ENCODE measurements at regions not wholly inside any gene's neighbourhood (a gene's known extent, or its start where the extent isn't known, plus 50 kb on each side); places are given as distances from the start of the nearest gene placed in this dataset.
"Not testable (repeated sequence)": the region's sequence is repeated elsewhere in the genome, so short reads cannot be mapped to it uniquely, and the experiment has no call there.

- not testable (repeated sequence) for DNase-seq
Observed at GRCh38 chr9:39567396-39567795, 211.9 kb downstream of the SPATA31A1 start.

- DNase-seq: not testable (repeated sequence)
Observed at GRCh38 chr9:39568900-39569299, 213.4 kb downstream of the SPATA31A1 start.

DNA sequence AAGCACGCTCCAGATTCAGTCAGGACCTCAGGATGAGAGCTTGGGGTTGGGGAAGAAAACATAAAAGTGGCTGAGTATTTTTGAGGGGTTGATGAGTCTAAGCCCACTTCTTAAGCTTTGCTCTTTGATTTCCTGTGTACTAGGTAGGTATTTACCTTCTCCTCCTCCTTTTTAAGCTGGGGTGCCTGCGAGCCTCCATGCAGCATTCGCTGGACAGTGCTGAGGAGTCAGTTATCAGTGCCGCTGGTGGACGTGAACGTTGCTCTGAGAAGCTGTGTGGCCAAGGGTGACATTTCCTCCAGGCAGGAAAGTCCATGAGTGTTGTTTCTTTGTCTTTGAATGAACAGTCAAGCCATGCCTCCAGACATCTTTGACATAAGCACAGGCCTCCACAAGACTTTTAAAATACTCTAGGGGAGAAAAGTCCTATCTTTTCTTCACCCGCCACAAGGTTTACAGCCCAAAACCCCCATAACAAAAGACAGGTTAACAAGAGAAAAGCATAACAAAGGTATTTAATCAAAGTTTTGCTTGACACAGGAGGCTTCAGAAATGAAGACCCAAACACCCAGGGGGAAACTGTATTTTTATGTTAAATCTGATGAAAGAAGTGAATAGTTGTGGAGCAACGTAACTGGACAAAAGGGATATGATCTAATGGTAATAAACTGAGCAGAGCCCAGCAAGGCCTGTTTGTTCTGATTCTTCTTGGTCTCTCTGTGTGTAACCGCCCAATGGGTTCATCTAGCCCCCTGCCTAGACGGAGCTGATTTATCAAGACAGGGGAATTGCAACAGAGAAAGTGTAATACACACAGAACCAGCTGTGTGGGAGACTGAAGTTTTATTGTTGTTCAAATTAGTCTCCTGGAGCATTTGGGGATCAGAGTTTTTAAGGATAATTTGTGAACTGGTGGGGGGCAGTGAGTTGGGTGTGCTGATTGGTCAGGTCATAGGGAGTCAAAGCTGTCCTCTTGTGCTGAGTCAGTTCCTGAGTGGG is 217.9 kb downstream of the SPATA31A1 start:
- DNase-seq: not testable (repeated sequence)

- DNase-seq: not testable (repeated sequence)
Observed at GRCh38 chr9:39579000-39579399, 223.5 kb downstream of the SPATA31A1 start.

GRCh38 chr9:39581296-39581695 is 225.8 kb downstream of the SPATA31A1 start:
- not testable (repeated sequence) for DNase-seq

GRCh38 chr9:39582677-39583412 is 227.4 kb downstream of the SPATA31A1 start:
- DNase-seq: peak in 1 of 2 donors; percentile 1

DNA sequence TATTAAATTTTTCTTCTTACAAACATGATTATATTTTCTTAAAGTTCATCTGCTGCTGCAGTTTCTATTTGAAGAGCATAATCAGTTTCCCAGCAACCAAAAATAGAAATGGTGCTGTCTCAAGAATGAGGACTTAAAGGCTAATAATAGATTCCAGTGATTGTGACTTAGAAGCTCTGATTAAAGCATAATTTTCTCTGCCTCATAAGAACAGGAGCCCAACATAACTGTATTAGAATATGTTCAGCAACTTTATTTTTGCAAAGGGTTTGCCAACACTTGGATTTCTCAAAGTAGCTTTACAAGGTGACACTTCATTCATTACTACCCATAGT is 227.9 kb downstream of the SPATA31A1 start:
- DNase-seq: not testable (repeated sequence)

DNA sequence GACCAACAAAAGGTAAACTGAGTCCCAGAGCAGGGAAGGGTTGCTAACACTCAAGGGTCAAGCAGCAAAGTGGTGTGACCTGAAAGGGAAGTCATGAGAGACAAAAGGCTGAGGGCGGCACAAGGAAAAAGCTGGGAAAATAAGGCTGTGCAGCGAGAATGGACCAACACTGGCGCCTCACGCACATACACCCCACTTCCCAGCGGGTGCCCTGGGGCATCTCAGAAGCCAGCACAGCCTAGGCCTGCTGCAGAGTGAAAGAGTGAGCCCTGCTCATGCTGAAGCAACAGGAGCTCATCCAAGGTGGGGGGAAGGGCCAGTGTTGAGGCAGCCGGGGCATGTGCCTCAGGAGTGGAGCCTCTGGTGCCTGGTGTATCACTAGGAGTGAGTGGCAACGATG is 229.8 kb downstream of the SPATA31A1 start:
- DNase-seq: not testable (repeated sequence)

DNA sequence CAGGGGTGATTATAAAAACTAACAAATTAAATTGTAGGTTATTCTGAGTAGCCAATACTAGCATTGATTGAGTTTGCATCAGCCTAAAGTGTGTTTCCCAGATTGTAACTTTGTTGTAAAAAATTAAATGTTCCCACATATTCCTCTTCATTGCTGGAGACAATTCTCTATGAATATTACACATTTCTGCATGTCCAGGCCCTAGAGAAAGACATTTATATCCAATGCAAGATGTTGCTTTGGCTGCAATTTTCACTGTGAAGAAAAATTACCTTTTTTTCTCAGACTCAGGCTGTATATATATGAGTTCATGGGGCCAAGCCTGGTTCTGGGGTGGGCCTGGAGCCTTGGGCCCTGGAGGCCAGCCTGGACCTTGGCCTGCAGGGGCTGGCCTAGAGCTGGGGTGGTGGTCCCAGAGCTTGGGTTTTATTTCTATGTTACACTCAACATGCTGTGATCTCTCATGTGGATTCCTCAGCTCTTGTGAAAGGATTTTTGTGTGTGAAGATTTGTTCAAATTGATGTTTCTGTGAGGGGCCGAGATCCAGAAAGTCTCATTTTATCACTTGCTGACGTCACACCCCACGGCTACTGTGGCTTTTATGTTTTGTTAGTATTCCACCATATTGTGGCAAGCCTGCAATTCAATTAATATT is 232.5 kb downstream of the SPATA31A1 start:
- DNase-seq: no peak

- peak in 1 of 2 donors; percentile 1 for DNase-seq
Observed at GRCh38 chr9:39588500-39589137, 233.2 kb downstream of the SPATA31A1 start.

DNA sequence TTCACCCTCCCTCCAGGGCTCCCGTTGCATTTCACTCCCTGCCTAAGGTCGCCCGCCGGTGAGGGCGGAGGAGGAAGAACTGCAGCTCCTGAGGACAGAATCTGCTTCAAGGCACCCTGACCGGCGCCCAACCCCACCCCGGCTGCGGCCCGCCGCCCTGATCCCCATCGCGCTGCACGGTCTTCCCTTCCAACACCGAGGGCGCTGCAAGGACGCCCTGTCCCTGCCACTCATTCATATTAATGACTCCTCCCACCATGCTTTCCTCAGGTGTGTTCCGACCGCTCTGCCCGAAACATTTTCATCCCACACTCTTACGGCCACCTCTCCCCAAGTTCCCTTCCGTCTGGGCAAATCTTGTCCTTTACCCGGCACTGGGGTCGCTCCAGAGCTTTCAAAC is 248.6 kb downstream of the SPATA31A1 start:
- DNase-seq: not testable (repeated sequence)

DNA sequence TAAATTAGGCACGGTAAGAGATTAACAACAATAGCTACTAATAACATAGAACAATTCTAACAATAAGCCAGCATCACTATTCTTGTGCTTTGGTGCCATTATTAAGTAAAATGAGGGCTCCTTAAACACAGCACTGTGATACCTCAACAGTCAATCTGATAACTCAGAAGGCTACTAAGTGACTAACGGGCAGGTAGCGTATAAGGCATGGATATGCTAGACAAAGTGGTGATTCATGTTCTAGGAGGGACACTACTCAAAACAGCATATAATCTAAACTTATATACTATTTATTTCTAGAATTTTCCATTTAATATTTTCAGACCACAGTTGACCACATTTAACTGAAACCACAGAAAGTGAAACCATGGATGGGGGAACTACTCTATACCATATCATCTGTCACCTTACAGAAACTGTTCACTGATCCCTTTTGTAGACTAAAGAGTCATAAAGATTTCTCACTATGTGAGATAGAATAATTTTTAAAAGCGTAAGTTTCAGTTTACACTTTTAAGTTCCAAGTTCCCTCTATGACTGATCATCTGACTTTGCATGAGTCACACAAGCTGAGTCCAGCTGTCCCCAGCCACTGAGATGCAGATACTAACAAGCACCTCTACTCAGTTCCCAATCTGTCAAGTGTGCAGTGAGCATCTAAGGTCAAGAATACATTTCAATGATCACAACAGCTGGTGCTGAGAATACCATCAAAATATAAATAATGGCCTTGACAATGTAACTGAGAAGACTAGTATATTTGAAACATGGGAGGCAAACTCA is 256.2 kb downstream of the SPATA31A1 start:
- DNase-seq: not testable (repeated sequence)

GRCh38 chr9:39616480-39616879 is 261.0 kb downstream of the SPATA31A1 start:
- DNase-seq: not testable (repeated sequence)

GRCh38 chr9:39624048-39624447 is 268.6 kb downstream of the SPATA31A1 start:
- not testable (repeated sequence) for DNase-seq

DNA sequence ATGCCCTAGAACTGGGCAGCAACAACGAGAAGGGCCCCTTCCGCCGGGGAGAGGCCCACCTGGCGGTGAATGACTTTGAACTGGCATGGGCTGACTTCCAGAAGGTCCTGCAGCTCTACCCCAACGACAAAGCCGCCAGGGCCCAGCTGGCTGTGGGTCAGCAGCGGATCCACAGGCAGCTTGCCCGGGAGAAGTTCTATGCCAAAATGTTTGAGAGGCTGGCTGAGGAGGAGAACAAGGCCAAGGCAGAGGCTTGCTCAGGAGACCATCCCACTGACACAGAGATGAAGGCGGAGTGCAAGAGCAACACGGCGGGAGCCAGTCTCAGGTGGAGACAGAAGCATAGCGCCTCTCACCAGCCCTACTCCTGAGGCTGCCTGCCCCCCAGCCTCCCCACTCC is 276.6 kb downstream of the SPATA31A1 start:
- not testable (repeated sequence) for DNase-seq

DNA sequence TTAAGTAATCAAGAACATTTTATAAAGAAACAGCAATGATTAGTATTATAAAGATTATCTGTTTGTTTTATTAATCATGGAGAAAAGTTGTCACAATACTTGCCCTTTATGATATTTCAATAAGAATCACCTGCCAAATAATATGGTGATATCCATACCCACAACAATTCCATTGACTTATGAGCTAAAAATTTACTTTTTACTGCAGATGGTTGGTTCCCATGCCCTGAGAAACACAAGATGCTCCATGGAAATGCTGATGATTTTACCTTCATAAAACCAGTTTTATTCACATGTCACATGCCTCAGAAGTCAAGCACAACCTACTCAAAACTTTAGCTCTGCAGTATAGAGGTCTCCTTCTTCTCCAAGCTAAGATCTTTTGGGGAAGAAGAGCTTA is 293.6 kb downstream of the SPATA31A1 start:
- DNase-seq: not testable (repeated sequence)

GRCh38 chr9:39656960-39657603 is 301.6 kb downstream of the SPATA31A1 start:
- DNase-seq: not testable (repeated sequence)

- not testable (repeated sequence) for DNase-seq
Observed at GRCh38 chr9:39663020-39663419, 307.6 kb downstream of the SPATA31A1 start.

GRCh38 chr9:39663713-39664112 is 308.2 kb downstream of the SPATA31A1 start:
- DNase-seq: not testable (repeated sequence)

GRCh38 chr9:39665020-39665419 is 309.6 kb downstream of the SPATA31A1 start:
- not testable (repeated sequence) for DNase-seq
